ENCODE measurements at regions not wholly inside any gene's neighbourhood (a gene's known extent, or its start where the extent isn't known, plus 50 kb on each side); places are given as distances from the start of the nearest gene placed in this dataset.

DNA sequence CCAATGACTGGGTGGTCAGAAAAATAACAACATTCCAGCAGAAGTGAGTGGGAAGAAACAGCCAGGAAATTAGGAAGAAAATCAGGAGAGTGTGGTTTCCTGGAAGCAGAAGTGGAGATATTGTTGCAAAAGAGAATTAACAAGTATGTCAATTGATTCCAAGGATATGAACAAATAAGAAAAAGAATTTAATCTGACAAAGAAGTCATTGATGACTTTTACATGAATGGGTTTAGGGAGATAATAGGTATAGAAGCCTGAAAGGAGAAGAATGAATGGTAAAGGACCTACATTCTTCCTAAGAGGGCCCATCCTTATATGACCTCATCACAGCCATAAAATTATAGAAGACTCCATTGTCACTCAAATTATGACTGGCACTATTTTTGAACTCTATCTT, 1440.1 kb downstream of the OTOL1 start:
- TF ChIP-seq EP300 (IDR thresholded peaks at IDR 0.05), result no peak
- TF ChIP-seq POLR2AphosphoS5 (IDR thresholded peaks at IDR 0.05), result no peak
- TF ChIP-seq, protein P1, sequence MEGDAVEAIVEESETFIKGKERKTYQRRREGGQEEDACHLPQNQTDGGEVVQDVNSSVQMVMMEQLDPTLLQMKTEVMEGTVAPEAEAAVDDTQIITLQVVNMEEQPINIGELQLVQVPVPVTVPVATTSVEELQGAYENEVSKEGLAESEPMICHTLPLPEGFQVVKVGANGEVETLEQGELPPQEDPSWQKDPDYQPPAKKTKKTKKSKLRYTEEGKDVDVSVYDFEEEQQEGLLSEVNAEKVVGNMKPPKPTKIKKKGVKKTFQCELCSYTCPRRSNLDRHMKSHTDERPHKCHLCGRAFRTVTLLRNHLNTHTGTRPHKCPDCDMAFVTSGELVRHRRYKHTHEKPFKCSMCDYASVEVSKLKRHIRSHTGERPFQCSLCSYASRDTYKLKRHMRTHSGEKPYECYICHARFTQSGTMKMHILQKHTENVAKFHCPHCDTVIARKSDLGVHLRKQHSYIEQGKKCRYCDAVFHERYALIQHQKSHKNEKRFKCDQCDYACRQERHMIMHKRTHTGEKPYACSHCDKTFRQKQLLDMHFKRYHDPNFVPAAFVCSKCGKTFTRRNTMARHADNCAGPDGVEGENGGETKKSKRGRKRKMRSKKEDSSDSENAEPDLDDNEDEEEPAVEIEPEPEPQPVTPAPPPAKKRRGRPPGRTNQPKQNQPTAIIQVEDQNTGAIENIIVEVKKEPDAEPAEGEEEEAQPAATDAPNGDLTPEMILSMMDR (IDR thresholded peaks at IDR 0.05), result no peak
- TF ChIP-seq POLR2A (IDR thresholded peaks at IDR 0.05), result no peak
